Activated CD4-positive, alpha-beta T cell treated with anti-CD3 and anti-CD28 coated beads, Interleukin-2, amount 50 U/mL, for 16 hours (primary cell): ENCODE measurements at regions not wholly inside any gene's neighbourhood (a gene's known extent, or its start where the extent isn't known, plus 50 kb on each side); places are given as distances from the start of the nearest gene placed in this dataset.
"Not testable (repeated sequence)": the region's sequence is repeated elsewhere in the genome, so short reads cannot be mapped to it uniquely, and the experiment has no call there.

Source experiments
- DNase-seq: peaks from one replicate; pipeline ENCODE4 v3.0.0-alpha.2; 2020

- DNase-seq, result no peak
Measured at GRCh38 chr2:39487398-39488250, 50.5 kb upstream of the MAP4K3 start.

- DNase-seq, result no peak
Measured at GRCh38 chr2:39488450-39488849, 51.4 kb upstream of the MAP4K3 start.

GRCh38 chr2:39490586-39490985 is 53.5 kb upstream of the MAP4K3 start:
- DNase-seq, result no peak

GRCh38 chr2:39491653-39492052 is 54.6 kb upstream of the MAP4K3 start:
- no peak for DNase-seq

- peak; percentile 90 for DNase-seq
Measured at GRCh38 chr2:39492095-39492590, 55.1 kb upstream of the MAP4K3 start.

- no peak for DNase-seq
Measured at GRCh38 chr2:39492716-39493115, 55.6 kb upstream of the MAP4K3 start.

- DNase-seq, result no peak
Measured at GRCh38 chr2:39494784-39495251, 57.7 kb upstream of the MAP4K3 start.

- no peak for DNase-seq
Measured at GRCh38 chr2:39497082-39497801, 60.2 kb upstream of the MAP4K3 start.

- not testable (repeated sequence) for DNase-seq
Measured at GRCh38 chr2:39498176-39498575, 61.1 kb upstream of the MAP4K3 start.

GRCh38 chr2:39498786-39499185 is 61.7 kb upstream of the MAP4K3 start:
- DNase-seq, result no peak

- no peak for DNase-seq
Measured at GRCh38 chr2:39499336-39499735, 62.3 kb upstream of the MAP4K3 start.

GRCh38 chr2:39501412-39501811 is 64.3 kb upstream of the MAP4K3 start:
- no peak for DNase-seq

- no peak for DNase-seq
Measured at GRCh38 chr2:39503277-39503676, 66.2 kb upstream of the MAP4K3 start.

GRCh38 chr2:39504790-39505335 is 67.8 kb upstream of the MAP4K3 start:
- no peak for DNase-seq

GRCh38 chr2:39506215-39506614 is 69.1 kb upstream of the MAP4K3 start:
- no peak for DNase-seq

- DNase-seq, result no peak
Measured at GRCh38 chr2:39508198-39508597, 71.1 kb upstream of the MAP4K3 start.

- no peak for DNase-seq
Measured at GRCh38 chr2:39510140-39510539, 73.1 kb upstream of the MAP4K3 start.

GRCh38 chr2:39511219-39511604 is 74.1 kb upstream of the MAP4K3 start:
- DNase-seq, result no peak

- peak; percentile 12 for DNase-seq
Measured at GRCh38 chr2:39511605-39512433, 74.7 kb upstream of the MAP4K3 start.

- DNase-seq, result peak; percentile 59
Measured at GRCh38 chr2:39512434-39512935, 75.4 kb upstream of the MAP4K3 start.

GRCh38 chr2:39512941-39513340 is 75.9 kb upstream of the MAP4K3 start:
- DNase-seq, result no peak

- DNase-seq, result peak; percentile 87
Measured at GRCh38 chr2:39513641-39514094, 76.6 kb upstream of the MAP4K3 start.
